Epithelial cell of proximal tubule (primary cell): ENCODE measurements at regions not wholly inside any gene's neighbourhood (a gene's known extent, or its start where the extent isn't known, plus 50 kb on each side); places are given as distances from the start of the nearest gene placed in this dataset.

Experiments
- DNase-seq: peaks from one replicate; pipeline ENCODE4 v3.0.0-alpha.2; 2011; ENCODE audit warnings: low read depth
- H3K4me3 ChIP-seq: 2 replicates; pipeline ENCODE4 v1.5.1; 2011; ENCODE audit warnings: low read depth, mild to moderate bottlenecking, low read length
- TF ChIP-seq, protein P1 (sequence below): conservative IDR thresholded peaks from 2 replicates; pipeline ENCODE4 v1.5.1; 2012; ENCODE audit warnings: low read depth, mild to moderate bottlenecking, low read length

DNA sequence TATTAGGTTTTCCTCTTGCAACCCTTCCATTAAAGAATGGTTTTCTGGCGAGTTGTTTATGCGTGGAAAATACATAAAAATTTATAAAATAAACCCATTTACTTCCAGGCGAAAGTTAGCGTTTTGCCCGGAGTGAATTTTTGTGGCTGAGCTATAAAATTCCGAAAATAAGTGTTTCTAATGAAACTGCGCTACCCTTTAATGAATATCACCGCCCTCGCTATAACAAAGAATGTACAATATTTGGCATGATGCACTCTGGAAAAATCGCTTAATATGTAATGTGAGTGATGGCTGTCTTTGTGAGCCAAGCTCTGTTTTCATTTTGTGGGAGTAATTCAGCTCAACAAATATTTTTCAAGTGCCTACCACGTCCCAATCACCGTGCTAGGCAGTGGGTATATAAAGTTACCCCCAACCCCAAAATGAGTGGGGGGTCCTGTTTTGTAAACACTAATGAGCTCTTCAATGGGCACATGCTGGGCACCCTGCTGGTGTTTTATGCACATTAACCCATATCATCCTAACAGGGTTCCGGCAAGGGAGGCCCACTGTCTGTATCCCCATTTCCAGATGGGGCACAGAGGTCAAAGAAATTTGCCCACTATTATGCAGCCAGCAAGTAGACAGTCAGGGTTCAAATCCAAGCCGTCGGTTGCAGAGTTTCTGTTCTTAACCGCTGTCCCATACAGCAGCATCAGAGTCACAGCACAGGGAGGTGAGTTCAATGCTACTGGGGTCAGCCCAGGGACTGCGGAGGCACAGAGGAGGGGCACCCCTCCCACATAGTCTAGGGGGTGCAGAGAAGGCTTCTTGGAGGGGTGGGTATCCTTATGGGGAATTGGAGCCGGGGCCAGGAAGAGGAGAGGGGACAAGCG, 65.7 kb upstream of the STX18 start:
- no peak overlapping the region for H3K4me3 ChIP-seq
- TF ChIP-seq, protein P1, sequence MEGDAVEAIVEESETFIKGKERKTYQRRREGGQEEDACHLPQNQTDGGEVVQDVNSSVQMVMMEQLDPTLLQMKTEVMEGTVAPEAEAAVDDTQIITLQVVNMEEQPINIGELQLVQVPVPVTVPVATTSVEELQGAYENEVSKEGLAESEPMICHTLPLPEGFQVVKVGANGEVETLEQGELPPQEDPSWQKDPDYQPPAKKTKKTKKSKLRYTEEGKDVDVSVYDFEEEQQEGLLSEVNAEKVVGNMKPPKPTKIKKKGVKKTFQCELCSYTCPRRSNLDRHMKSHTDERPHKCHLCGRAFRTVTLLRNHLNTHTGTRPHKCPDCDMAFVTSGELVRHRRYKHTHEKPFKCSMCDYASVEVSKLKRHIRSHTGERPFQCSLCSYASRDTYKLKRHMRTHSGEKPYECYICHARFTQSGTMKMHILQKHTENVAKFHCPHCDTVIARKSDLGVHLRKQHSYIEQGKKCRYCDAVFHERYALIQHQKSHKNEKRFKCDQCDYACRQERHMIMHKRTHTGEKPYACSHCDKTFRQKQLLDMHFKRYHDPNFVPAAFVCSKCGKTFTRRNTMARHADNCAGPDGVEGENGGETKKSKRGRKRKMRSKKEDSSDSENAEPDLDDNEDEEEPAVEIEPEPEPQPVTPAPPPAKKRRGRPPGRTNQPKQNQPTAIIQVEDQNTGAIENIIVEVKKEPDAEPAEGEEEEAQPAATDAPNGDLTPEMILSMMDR, result no peak
- no peak for DNase-seq

DNA sequence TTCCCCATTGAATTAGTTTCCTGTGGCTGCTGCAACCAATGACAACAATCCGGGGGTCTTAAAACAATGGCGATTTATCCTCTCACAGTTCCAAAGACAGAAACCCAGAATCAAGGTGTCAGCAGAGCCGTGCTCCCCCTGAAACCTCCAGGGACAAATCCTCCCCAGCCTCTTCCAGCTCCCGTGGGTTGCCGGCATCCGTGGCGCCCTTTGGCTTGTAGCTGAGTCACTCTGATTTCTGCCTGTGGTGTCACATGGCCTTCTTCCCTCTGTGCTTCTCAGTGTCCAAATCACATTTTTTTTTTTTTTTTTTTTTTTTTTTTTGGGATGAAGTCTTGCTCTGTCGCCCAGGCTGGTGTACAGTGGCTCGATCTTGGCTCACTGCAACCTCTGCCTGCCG, 64.5 kb upstream of the STX18 start:
- TF ChIP-seq, protein P1, result no peak
- no peak overlapping the region for H3K4me3 ChIP-seq
- DNase-seq, result peak; percentile 50

DNA sequence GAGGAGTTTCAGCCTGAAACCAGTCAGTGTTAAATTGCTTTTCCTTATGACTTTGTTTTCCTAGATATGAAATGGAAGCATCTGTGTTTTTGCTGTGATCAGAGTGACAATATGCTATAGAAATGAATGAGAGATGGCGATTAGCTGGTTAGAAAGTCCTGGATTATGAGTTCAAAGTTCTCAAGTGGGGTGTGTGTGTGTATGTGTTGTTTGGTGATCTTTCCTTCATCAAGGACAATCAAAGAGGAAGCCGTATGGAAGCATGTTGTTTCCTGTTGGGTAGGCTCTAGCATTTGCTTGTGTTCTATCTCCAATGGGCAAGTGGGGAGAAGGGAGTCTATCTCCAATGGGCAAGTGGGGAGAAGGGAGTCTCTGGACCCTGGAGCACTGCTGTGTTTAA, 64.0 kb upstream of the STX18 start:
- DNase-seq, result no peak
- TF ChIP-seq, protein P1, result no peak
- H3K4me3 ChIP-seq, result no peak overlapping the region

DNA sequence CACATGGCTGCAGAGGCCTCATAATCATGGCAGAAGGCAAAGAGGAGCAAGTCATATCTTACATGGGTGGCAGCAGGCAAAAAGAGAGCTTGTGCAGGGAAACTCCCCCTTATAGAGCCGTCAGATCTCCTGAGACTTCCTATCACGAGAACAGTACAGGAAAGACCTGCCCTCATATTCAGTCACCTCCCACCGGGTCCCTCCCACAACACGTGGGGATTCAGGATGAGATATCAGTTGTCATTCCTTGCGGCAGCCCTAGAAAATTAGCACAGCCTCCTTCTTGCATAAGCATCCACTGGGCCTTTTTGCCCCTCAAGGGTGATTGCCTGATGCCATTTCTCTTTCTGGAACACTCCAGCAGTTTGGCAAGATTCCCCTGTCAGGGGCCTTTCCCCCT, 61.7 kb upstream of the STX18 start:
- no peak overlapping the region for H3K4me3 ChIP-seq
- TF ChIP-seq, protein P1, result no peak
- no peak for DNase-seq

DNA sequence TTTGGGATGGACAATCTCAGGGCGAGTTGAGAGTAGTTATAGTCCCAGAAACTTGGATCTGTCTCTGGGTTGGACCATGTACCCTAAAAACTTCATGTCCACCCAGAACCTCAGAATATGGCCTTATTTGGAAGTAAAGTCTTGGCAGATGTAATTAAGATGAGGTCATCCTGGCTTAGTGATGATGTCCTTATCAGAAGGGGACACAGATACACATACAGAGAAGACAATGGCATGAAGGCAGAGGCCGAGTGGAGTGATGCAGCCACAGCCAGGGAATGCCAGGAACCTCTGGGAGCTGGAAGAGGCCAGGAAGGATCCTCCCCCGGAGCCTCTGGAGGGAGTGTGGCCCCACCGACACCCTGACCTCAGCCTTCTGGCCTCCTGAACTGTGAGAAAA, 61.2 kb upstream of the STX18 start:
- TF ChIP-seq, protein P1, result no peak
- no peak for DNase-seq
- H3K4me3 ChIP-seq, result no peak overlapping the region

- no peak overlapping the region for H3K4me3 ChIP-seq
- no peak for DNase-seq
- TF ChIP-seq, protein P1, result no peak
These were observed 60.6 kb upstream of the STX18 start for GRCh38 chr4:4602468-4602867.
